Tibial nerve (tissue), 4 donors: ENCODE measurements at regions not wholly inside any gene's neighbourhood (a gene's known extent, or its start where the extent isn't known, plus 50 kb on each side); places are given as distances from the start of the nearest gene placed in this dataset.

Experiments
- DNase-seq, 2 donors: peaks; one replicate each; pipeline ENCODE4 v3.0.0-alpha.2; 2019; ENCODE audit warnings: low spot score in 2 of 2
- H3K27ac ChIP-seq, 4 donors: fragments of 200-600 bp; sonication (generic) in 3 of 4; one replicate each; pipeline ENCODE4 v1.5.1; 2017 to 2019; ENCODE audit warnings: mild to moderate bottlenecking in 1 of 4
- H3K27me3 ChIP-seq, 2 donors: fragments of 200-600 bp; sonication (generic) in 1 of 2; one replicate each; pipeline versions ENCODE4 v1.5.1 to v1.6.0; 2017 to 2019
- H3K36me3 ChIP-seq, 3 donors: fragments of 200-600 bp; sonication (generic); one replicate each; pipeline ENCODE4 v1.5.1; 2018 to 2019
- H3K4me1 ChIP-seq, 4 donors: fragments of 200-600 bp; sonication (generic) in 3 of 4; one replicate each; pipeline ENCODE4 v1.5.1; 2017 to 2019
- H3K4me3 ChIP-seq, 4 donors: fragments of 200-600 bp; sonication (generic) in 3 of 4; one replicate each; pipeline ENCODE4 v1.5.1; 2017 to 2019; ENCODE audit warnings: mild to moderate bottlenecking in 1 of 4, moderate library complexity in 1 of 4
- H3K9me3 ChIP-seq, 4 donors: fragments of 200-600 bp; sonication (generic) in 3 of 4; one replicate each; pipeline ENCODE4 v1.5.1; 2017 to 2019
- EP300 ChIP-seq, 2 donors: sonication (generic); formaldehyde crosslinking; IDR thresholded peaks; one replicate each; pipeline ENCODE4 v1.6.1; 2017; ENCODE audit warnings: antibody characterized with exemption in 2 of 2, mild to moderate bottlenecking in 1 of 2
- POLR2A ChIP-seq, 2 donors: fragments of 450-650 bp; IDR thresholded peaks; one replicate each; pipeline ENCODE4 v1.6.1; 2017; ENCODE audit warnings: antibody characterized with exemption in 2 of 2, mild to moderate bottlenecking in 2 of 2, moderate library complexity in 2 of 2
- WGBS, 2 donors: methylation state at CpG; one replicate each; pipeline ENCODE4 v1.1.5; 2018; 5-methylcytosine and 5-hydroxymethylcytosine counted together
- TF ChIP-seq, protein P1 (sequence below), 5 experiments: fragments of 200-600 bp in 3 of 5; fragments of 450-650 bp in 2 of 5; sonication (generic) in 3 of 5; IDR thresholded peaks; one replicate each; pipeline ENCODE4 v1.5.1; 2016 to 2019; ENCODE audit warnings: antibody characterized with exemption in 5 of 5, mild to moderate bottlenecking in 3 of 5, moderate library complexity in 2 of 5

DNA sequence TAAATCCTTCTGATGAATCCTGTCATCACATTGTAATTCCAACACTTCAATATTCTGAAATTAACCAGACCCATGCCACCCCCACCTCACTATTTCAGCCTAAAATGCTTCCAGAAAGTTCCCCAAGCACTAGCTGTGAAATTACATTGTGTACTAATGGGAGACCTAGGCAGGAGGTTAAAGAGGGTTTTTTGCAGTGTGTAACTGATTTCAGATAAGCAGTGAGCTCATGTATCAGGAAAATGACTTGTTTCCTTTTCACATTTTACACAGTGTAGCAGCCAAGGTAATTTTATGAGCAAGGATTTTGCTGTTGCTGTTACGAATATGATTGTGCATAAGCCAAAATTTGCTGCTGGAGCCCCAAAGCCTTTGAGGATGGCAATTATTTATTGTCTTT lies 129.0 kb downstream of the INHBA start:
- no peak overlapping the region for H3K27ac ChIP-seq
- no peak for DNase-seq
- no peaks in the 10 kb centered on the region for H3K4me1 ChIP-seq
- WGBS, 2 donors = 82 to 89% methylated on average over 1 of the region's 1 CpG
- H3K4me3 ChIP-seq = no peak overlapping the region
- TF ChIP-seq, protein P1, sequence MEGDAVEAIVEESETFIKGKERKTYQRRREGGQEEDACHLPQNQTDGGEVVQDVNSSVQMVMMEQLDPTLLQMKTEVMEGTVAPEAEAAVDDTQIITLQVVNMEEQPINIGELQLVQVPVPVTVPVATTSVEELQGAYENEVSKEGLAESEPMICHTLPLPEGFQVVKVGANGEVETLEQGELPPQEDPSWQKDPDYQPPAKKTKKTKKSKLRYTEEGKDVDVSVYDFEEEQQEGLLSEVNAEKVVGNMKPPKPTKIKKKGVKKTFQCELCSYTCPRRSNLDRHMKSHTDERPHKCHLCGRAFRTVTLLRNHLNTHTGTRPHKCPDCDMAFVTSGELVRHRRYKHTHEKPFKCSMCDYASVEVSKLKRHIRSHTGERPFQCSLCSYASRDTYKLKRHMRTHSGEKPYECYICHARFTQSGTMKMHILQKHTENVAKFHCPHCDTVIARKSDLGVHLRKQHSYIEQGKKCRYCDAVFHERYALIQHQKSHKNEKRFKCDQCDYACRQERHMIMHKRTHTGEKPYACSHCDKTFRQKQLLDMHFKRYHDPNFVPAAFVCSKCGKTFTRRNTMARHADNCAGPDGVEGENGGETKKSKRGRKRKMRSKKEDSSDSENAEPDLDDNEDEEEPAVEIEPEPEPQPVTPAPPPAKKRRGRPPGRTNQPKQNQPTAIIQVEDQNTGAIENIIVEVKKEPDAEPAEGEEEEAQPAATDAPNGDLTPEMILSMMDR (IDR thresholded peaks at IDR 0.05) = no peak
- no peak for TF ChIP-seq POLR2A (IDR thresholded peaks at IDR 0.05)
- TF ChIP-seq EP300 (IDR thresholded peaks at IDR 0.05) = no peak
- no peaks in the 10 kb centered on the region for H3K9me3 ChIP-seq
- no peaks in the 10 kb centered on the region for H3K27me3 ChIP-seq
- no peaks in the 10 kb centered on the region for H3K36me3 ChIP-seq

DNA sequence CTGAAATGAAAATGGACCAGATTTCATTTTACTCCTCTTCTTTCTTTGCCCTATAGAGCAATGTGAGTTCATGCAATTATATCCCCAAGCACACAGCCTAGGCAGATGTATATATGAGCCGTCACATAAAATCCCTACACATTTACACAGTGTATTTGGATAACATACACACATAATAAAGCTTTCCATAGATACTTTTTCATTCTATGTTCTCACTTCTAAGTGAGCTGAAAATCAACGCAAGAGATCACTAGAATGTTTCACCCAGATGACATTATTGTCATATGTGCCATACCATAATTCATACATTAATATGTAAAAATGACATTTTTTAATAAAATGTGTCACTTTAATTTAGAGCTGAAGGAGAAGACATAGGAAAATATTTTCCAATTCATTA lies 129.4 kb downstream of the INHBA start:
- Histone ChIP-seq H3K4me1 (no peaks in the 10 kb centered on the region), H3K27me3 (no peaks in the 10 kb centered on the region), H3K9me3 (no peaks in the 10 kb centered on the region), H3K36me3 (no peaks in the 10 kb centered on the region), H3K27ac (no peak overlapping the region), H3K4me3 (no peak overlapping the region)
- DNase-seq = no peak
- WGBS, 2 donors = 90 to 94% methylated on average over 2 of the region's 2 CpGs
- TF ChIP-seq POLR2A (IDR thresholded peaks at IDR 0.05) = no peak

DNA sequence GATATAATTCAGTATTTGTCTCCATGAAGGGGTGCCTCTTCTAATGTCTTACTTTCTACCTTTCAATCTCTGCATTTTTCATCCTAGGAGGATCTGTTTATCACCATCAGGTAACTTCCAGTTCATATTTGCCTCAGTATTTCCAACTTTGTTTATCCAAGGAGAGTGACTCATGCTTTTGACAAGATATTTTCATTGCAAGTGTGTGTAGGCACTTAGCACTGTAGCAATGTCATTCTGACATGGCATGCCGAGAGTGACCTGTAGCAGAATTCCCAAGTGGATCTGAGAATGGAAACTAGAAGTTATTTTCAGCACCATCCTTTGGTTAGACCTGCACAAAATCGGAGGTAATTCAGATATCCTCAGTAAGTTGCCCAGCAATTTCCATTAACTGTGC lies 129.9 kb downstream of the INHBA start:
- WGBS, 2 donors = 79 to 87% methylated on average over 2 of the region's 2 CpGs
- no peaks in the 10 kb centered on the region for H3K9me3 ChIP-seq
- H3K27me3 ChIP-seq = no peaks in the 10 kb centered on the region
- no peaks in the 10 kb centered on the region for H3K36me3 ChIP-seq
- H3K4me3 ChIP-seq = no peak overlapping the region
- H3K4me1 ChIP-seq = no peaks in the 10 kb centered on the region
- TF ChIP-seq, protein P1 (IDR thresholded peaks at IDR 0.05) = no peak
- TF ChIP-seq POLR2A (IDR thresholded peaks at IDR 0.05) = no peak
- TF ChIP-seq EP300 (IDR thresholded peaks at IDR 0.05) = no peak
- H3K27ac ChIP-seq = no peak overlapping the region
- DNase-seq = no peak

DNA sequence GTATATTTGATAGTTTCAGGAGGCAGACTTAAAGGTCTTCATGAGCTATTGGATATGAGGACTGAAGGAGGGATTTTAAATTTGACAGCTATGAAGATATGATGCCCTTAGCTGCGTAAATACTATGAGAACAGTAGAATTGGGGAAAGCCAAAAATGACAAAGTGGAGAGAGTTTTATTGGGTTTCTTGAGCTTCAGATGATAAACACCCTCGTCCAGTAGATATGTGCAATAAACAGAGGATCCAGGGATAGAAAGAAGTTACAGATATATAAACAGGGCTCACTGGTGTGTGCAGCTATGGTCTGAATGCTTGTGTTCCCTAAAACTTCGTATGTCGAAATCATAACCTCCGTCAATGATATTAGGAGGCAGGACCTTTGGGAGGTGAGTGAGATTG lies 131.3 kb downstream of the INHBA start:
- DNase-seq = no peak
- TF ChIP-seq EP300 (IDR thresholded peaks at IDR 0.05) = no peak
- TF ChIP-seq, protein P1 (IDR thresholded peaks at IDR 0.05) = no peak
- no peak for TF ChIP-seq POLR2A (IDR thresholded peaks at IDR 0.05)
- Histone ChIP-seq H3K4me1 (no peaks in the 10 kb centered on the region), H3K27me3 (no peaks in the 10 kb centered on the region), H3K27ac (no peak overlapping the region), H3K9me3 (no peaks in the 10 kb centered on the region), H3K4me3 (no peak overlapping the region), H3K36me3 (no peaks in the 10 kb centered on the region)
- WGBS, 2 donors = 75 to 80% methylated on average over 5 of the region's 5 CpGs

DNA sequence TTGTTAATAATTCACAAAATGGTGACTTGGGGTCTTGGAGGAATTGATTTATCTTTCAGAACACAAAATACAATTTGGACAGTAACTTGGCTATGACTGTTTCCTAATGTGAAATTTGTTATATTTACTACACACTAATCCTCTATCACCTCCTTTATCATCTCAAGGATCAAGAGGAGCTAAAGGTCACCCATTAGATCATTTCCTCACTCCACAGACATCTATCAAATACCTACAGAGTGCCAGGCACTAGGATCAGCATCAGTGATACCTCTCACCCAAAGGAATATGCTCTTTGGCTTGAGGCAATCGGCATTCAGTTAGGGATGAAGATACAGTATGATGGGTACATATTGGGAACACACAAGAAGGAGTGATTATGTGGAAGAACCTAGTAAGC lies 132.1 kb downstream of the INHBA start:
- H3K36me3 ChIP-seq = no peaks in the 10 kb centered on the region
- H3K4me3 ChIP-seq = no peak overlapping the region
- H3K27me3 ChIP-seq = no peaks in the 10 kb centered on the region
- no peaks in the 10 kb centered on the region for H3K9me3 ChIP-seq
- DNase-seq = no peak
- no peaks in the 10 kb centered on the region for H3K4me1 ChIP-seq
- no peak overlapping the region for H3K27ac ChIP-seq
- TF ChIP-seq, protein P1 (IDR thresholded peaks at IDR 0.05) = no peak
- TF ChIP-seq EP300 (IDR thresholded peaks at IDR 0.05) (no peak), POLR2A (IDR thresholded peaks at IDR 0.05) (no peak)
- 90 to 91% methylated on average over 1 of the region's 1 CpG for WGBS, 2 donors

DNA sequence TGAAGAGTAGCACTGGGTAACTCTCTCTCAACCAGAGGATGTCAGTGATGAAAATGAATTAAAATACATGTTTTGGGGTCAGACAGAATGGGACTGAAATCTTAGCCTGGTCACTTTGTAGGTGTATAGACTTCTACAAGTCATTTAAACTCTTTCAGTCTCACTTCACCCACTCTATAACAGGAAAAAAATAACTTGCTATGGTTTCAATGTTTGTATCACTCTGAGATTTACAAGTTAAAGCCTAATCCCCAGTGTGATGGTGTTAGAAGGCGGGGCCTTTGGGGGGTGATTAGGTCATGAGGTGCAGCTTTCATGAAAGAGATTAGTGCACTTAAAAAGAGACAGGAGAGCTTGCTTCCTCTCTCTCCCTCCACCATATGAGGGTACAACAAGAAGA lies 134.8 kb downstream of the INHBA start:
- H3K27ac ChIP-seq = no peak overlapping the region
- no peaks in the 10 kb centered on the region for H3K36me3 ChIP-seq
- no peak for DNase-seq
- H3K4me3 ChIP-seq = no peak overlapping the region
- H3K4me1 ChIP-seq = no peaks in the 10 kb centered on the region
- WGBS, 2 donors = 77 to 94% methylated on average over 1 of the region's 1 CpG
- no peak for TF ChIP-seq POLR2A (IDR thresholded peaks at IDR 0.05)
- no peak for TF ChIP-seq EP300 (IDR thresholded peaks at IDR 0.05)
- TF ChIP-seq, protein P1 (IDR thresholded peaks at IDR 0.05) = no peak
- no peaks in the 10 kb centered on the region for H3K27me3 ChIP-seq
- H3K9me3 ChIP-seq = no peaks in the 10 kb centered on the region
